ENCODE measurements at regions not wholly inside any gene's neighbourhood (a gene's known extent, or its start where the extent isn't known, plus 50 kb on each side); places are given as distances from the start of the nearest gene placed in this dataset.

DNA sequence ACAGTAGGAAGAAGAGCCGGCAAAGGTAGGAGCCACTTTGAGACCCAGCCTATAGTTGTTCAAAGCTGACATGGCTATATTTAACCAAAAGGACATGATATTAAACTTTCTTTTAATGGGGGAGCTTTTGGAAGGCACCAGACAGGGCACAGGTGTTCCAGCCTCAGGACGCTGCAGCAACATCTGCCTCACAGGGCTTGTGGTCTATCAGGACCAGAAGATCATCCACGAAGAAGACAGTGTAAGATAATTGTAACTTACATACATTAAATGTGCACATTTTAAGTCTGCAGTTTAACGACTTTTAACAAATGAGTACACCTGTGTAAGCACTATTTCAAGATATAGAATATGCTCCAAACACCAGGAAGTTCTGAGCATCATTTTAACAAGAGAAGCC, 168.2 kb upstream of the PMEPA1 start:
- Histone ChIP-seq H3K14ac (replicated peaks; ENCODE audit: low read depth, low read length) (no peak overlapping the region), H4K8ac (ENCODE audit: low read depth in 2 of 2, low read length in 2 of 2) (no peak overlapping the region), H2BK20ac (ENCODE audit: low read depth, low read length) (no peak overlapping the region), H4K5ac (ENCODE audit: low read depth, low read length) (no peak overlapping the region), H3K4me2 (ENCODE audit: low read depth, low read length) (no peak overlapping the region), H2BK15ac (ENCODE audit: low read depth, low read length) (no peak overlapping the region), H4K91ac (ENCODE audit: insufficient read depth, low read depth, low read length) (no peak overlapping the region), H3K9me1 (ENCODE audit: insufficient read depth, low read length) (no peaks in the 10 kb centered on the region), H3K79me1 (ENCODE audit: low read depth in 1 of 2, low read length in 2 of 2) (no peaks in the 10 kb centered on the region), H3K4ac (ENCODE audit: low read depth, low read length) (no peak overlapping the region), H2AK9ac (replicated peaks; ENCODE audit: low read depth, low read length, poor library complexity) (no peak overlapping the region), H3K4me1 (ENCODE audit: control insufficient read depth, insufficient read depth, low read length) (no peaks in the 10 kb centered on the region), H2BK120ac (ENCODE audit: low read depth, low read length) (no peak overlapping the region), H2BK5ac (ENCODE audit: low read depth, low read length, poor library complexity, severe bottlenecking) (no peak overlapping the region), H3K27ac (ENCODE audit: insufficient read depth, low read length) (no peak overlapping the region), H3K56ac (ENCODE audit: extremely low read depth, insufficient read depth, low read length) (no peak overlapping the region), H3K36me3 (ENCODE audit: control insufficient read depth, insufficient read depth, low read length) (no peaks in the 10 kb centered on the region), H3K9ac (ENCODE audit: low read depth, low read length) (no peak overlapping the region), H3K27me3 (ENCODE audit: control insufficient read depth, insufficient read depth, low read length) (peaks cover 27% of the 10 kb centered on the region), H2AK5ac (ENCODE audit: low read depth, low read length) (no peak overlapping the region), H4K20me1 (ENCODE audit: insufficient read depth, low read length) (no peaks in the 10 kb centered on the region), H2AFZ (replicated peaks; ENCODE audit: low read length, poor library complexity) (no peak overlapping the region), H3K23ac (ENCODE audit: low read depth, low read length) (no peak overlapping the region), H3K4me3 (ENCODE audit: insufficient read depth, low read depth, low read length) (no peak overlapping the region), H3K18ac (ENCODE audit: low read depth, low read length) (no peak overlapping the region), H3K9me3 (ENCODE audit: control insufficient read depth, insufficient read depth, low read length) (no peaks in the 10 kb centered on the region)
- TF ChIP-seq RAD21 (IDR thresholded peaks at IDR 0.05; ENCODE audit: low read length) = no peak
- TF ChIP-seq POLR2A (IDR thresholded peaks at IDR 0.05; ENCODE audit: low read depth, low read length) = no peak
- TF ChIP-seq BHLHE40 (IDR thresholded peaks at IDR 0.05; ENCODE audit: low read depth, low read length) = no peak
- no peak for TF ChIP-seq CEBPB (IDR thresholded peaks at IDR 0.05; ENCODE audit: low read depth, low read length)
- TF ChIP-seq ELK1 (IDR thresholded peaks at IDR 0.05; ENCODE audit: borderline replicate concordance, low read depth, low read length) = no peak
- no peak for TF ChIP-seq RCOR1 (IDR thresholded peaks at IDR 0.05; ENCODE audit: insufficient replicate concordance, low read length)
- no peak for TF ChIP-seq RFX5 (IDR thresholded peaks at IDR 0.05; ENCODE audit: low read depth, low read length)
- TF ChIP-seq USF2 (IDR thresholded peaks at IDR 0.05; ENCODE audit: low read depth, low read length) = no peak
- no peak for TF ChIP-seq FOS (IDR thresholded peaks at IDR 0.05; ENCODE audit: low read depth, low read length)
- no peak for TF ChIP-seq MAFK (IDR thresholded peaks at IDR 0.05; ENCODE audit: low read depth, low read length)
- no TSS peak for BruUV-seq (replicated peaks)
- intact Hi-C loops (cut with micrococcal nuclease) = no loop called here
- 20% methylated on average over 1 of the region's 4 CpGs; no CpG with 5 or more reads in 1 of the 2 experiments for WGBS, 2 experiments (ENCODE audit: extremely low coverage in 2 of 2, insufficient read length in 1 of 2)
- in situ Hi-C loops (cut with MboI; ENCODE audit: low sequenced_read_pairs) = no loop called here
- POLR2A ChIA-PET (ENCODE audit: unreplicated experiment) = no interaction called here
- dilution Hi-C loops (cut with HindIII; ENCODE audit: low sequenced_read_pairs, unreplicated experiment) = no loop called here
- ATAC-seq (ENCODE audit: low read depth) (no peak), DNase-seq (no peak)
- CTCF ChIA-PET = no interaction called here

Data from IMR-90 (cell line).